ENCODE measurements at regions not wholly inside any gene's neighbourhood (a gene's known extent, or its start where the extent isn't known, plus 50 kb on each side); places are given as distances from the start of the nearest gene placed in this dataset.
A peak's percentile ranks its signal among the peaks of the same experiment; 100 is the strongest.

GRCh38 chr4:100970414-100970813 lies 376.9 kb downstream of the PPP3CA start:
- WGBS (ENCODE audit: insufficient coverage, low lambda C conversion rate) = no CpG with 5 or more reads among the region's 3 CpGs
- no peaks in the 10 kb centered on the region for H3K27me3 ChIP-seq (ENCODE audit: control insufficient read depth, insufficient read depth, low read length)

DNA sequence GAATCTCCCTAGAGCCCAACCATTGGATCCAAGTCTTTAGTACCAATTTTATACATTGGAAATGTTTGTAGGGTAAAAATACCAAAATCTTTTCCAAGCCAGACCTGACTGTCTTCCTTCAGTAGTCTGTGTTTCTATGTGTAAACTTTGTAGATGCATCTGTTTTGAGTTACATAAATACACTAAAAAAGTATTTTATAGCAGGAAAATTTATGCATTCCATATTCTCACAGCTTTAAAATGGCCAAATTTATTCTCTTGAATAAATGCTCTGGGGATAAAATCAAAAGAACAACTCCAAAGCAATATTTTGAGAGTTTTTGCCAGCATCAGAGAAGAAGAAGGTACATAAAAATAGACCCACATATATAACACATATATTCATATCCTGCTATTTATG lies 377.4 kb downstream of the PPP3CA start:
- H3K27ac ChIP-seq (ENCODE audit: low read length) = no peak overlapping the region
- no peaks in the 10 kb centered on the region for H3K4me1 ChIP-seq (ENCODE audit: control insufficient read depth, insufficient read depth, low read length)
- H3K27me3 ChIP-seq (ENCODE audit: control insufficient read depth, insufficient read depth, low read length) = no peaks in the 10 kb centered on the region
- no peak overlapping the region for H3K4me3 ChIP-seq (ENCODE audit: low read length)
- H3K36me3 ChIP-seq (ENCODE audit: control insufficient read depth, insufficient read depth, low read length) = no peaks in the 10 kb centered on the region
- no peaks in the 10 kb centered on the region for H3K9me3 ChIP-seq (ENCODE audit: control insufficient read depth, low read depth, low read length)
- DNase-seq = no peak

More at GRCh38 chr4:100970414-100970813, 376.9 kb downstream of the PPP3CA start:
- no peak overlapping the region for H3K4me3 ChIP-seq (ENCODE audit: low read length)
- no peak overlapping the region for H3K27ac ChIP-seq (ENCODE audit: low read length)
- DNase-seq = no peak
- H3K9me3 ChIP-seq (ENCODE audit: control insufficient read depth, low read depth, low read length) = no peaks in the 10 kb centered on the region
- H3K36me3 ChIP-seq (ENCODE audit: control insufficient read depth, insufficient read depth, low read length) = no peaks in the 10 kb centered on the region
- H3K4me1 ChIP-seq (ENCODE audit: control insufficient read depth, insufficient read depth, low read length) = no peaks in the 10 kb centered on the region

DNA sequence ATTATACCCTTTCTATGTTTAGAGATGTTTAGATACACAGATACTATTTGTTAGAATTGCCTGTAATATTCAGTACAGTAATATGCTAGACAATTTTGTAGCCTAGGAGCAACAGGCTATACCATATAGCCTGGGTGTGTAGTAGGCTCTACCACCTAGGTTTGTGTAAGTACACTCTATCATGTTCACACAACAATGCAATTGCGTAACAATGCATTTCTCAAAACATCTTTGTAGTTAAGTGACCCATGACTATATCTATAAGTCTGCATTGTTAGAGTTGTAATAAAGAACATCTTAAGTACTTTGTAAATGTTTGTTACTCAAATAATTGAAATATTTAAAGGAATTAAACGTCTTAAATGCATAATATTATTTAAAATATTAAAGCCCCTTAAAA lies 379.3 kb downstream of the PPP3CA start:
- Histone ChIP-seq H3K4me3 (ENCODE audit: low read length) (no peak overlapping the region), H3K36me3 (ENCODE audit: control insufficient read depth, insufficient read depth, low read length) (no peaks in the 10 kb centered on the region), H3K4me1 (ENCODE audit: control insufficient read depth, insufficient read depth, low read length) (no peaks in the 10 kb centered on the region), H3K27ac (ENCODE audit: low read length) (no peak overlapping the region), H3K27me3 (ENCODE audit: control insufficient read depth, insufficient read depth, low read length) (no peaks in the 10 kb centered on the region), H3K9me3 (ENCODE audit: control insufficient read depth, low read depth, low read length) (no peaks in the 10 kb centered on the region)
- DNase-seq = no peak
- WGBS (ENCODE audit: insufficient coverage, low lambda C conversion rate) = 63% methylated on average over 1 of the region's 2 CpGs

DNA sequence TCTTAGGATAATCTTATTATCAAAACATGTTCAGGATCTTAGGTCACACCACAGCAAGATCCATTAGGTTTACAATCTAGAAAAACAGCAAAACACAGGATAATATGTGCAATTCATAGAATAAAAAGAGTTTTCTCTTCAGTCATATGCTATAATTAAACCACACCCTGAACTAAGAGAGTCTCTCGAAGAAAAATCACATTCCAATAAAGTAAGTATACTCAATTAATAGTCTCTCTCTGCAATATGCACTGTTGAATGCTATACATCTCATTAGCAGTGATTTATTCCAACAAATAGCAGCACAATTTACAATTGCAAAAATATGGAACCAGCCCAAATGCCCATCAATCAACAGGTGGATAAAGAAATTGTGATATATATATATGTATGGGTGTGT lies 383.7 kb downstream of the PPP3CA start:
- no peaks in the 10 kb centered on the region for H3K4me1 ChIP-seq (ENCODE audit: control insufficient read depth, insufficient read depth, low read length)
- no peaks in the 10 kb centered on the region for H3K9me3 ChIP-seq (ENCODE audit: control insufficient read depth, low read depth, low read length)
- WGBS (ENCODE audit: insufficient coverage, low lambda C conversion rate) = 100% methylated on average over 1 of the region's 1 CpG
- no peak overlapping the region for H3K27ac ChIP-seq (ENCODE audit: low read length)
- H3K4me3 ChIP-seq (ENCODE audit: low read length) = no peak overlapping the region
- DNase-seq = no peak
- no peaks in the 10 kb centered on the region for H3K36me3 ChIP-seq (ENCODE audit: control insufficient read depth, insufficient read depth, low read length)
- no peaks in the 10 kb centered on the region for H3K27me3 ChIP-seq (ENCODE audit: control insufficient read depth, insufficient read depth, low read length)

GRCh38 chr4:100962698-100963097 lies 384.6 kb downstream of the PPP3CA start:
- Histone ChIP-seq H3K4me3 (ENCODE audit: low read length) (no peak overlapping the region), H3K27ac (ENCODE audit: low read length) (no peak overlapping the region), H3K4me1 (ENCODE audit: control insufficient read depth, insufficient read depth, low read length) (no peaks in the 10 kb centered on the region), H3K27me3 (ENCODE audit: control insufficient read depth, insufficient read depth, low read length) (no peaks in the 10 kb centered on the region), H3K9me3 (ENCODE audit: control insufficient read depth, low read depth, low read length) (no peaks in the 10 kb centered on the region), H3K36me3 (ENCODE audit: control insufficient read depth, insufficient read depth, low read length) (no peaks in the 10 kb centered on the region)
- no peak for DNase-seq

GRCh38 chr4:100960232-100960631 lies 387.1 kb downstream of the PPP3CA start:
- Histone ChIP-seq H3K36me3 (ENCODE audit: control insufficient read depth, insufficient read depth, low read length) (no peaks in the 10 kb centered on the region), H3K27me3 (ENCODE audit: control insufficient read depth, insufficient read depth, low read length) (no peaks in the 10 kb centered on the region), H3K9me3 (ENCODE audit: control insufficient read depth, low read depth, low read length) (no peaks in the 10 kb centered on the region), H3K4me1 (ENCODE audit: control insufficient read depth, insufficient read depth, low read length) (no peaks in the 10 kb centered on the region), H3K27ac (ENCODE audit: low read length) (no peak overlapping the region), H3K4me3 (ENCODE audit: low read length) (no peak overlapping the region)
- WGBS (ENCODE audit: insufficient coverage, low lambda C conversion rate) = 86% methylated on average over 3 of the region's 3 CpGs
- no peak for DNase-seq

- no peak for DNase-seq
- no peaks in the 10 kb centered on the region for H3K27me3 ChIP-seq (ENCODE audit: control insufficient read depth, insufficient read depth, low read length)
- 75% methylated on average over 1 of the region's 2 CpGs for WGBS (ENCODE audit: insufficient coverage, low lambda C conversion rate)
- no peaks in the 10 kb centered on the region for H3K36me3 ChIP-seq (ENCODE audit: control insufficient read depth, insufficient read depth, low read length)
- no peak overlapping the region for H3K27ac ChIP-seq (ENCODE audit: low read length)
- peaks cover 2% of the 10 kb centered on the region for H3K4me1 ChIP-seq (ENCODE audit: control insufficient read depth, insufficient read depth, low read length)
- no peaks in the 10 kb centered on the region for H3K9me3 ChIP-seq (ENCODE audit: control insufficient read depth, low read depth, low read length)
- no peak overlapping the region for H3K4me3 ChIP-seq (ENCODE audit: low read length)
Observed at GRCh38 chr4:100954046-100954445, 393.3 kb downstream of the PPP3CA start.

- no peaks in the 10 kb centered on the region for H3K36me3 ChIP-seq (ENCODE audit: control insufficient read depth, insufficient read depth, low read length)
- DNase-seq = no peak
- H3K4me3 ChIP-seq (ENCODE audit: low read length) = no peak overlapping the region
- H3K9me3 ChIP-seq (ENCODE audit: control insufficient read depth, low read depth, low read length) = no peaks in the 10 kb centered on the region
- H3K4me1 ChIP-seq (ENCODE audit: control insufficient read depth, insufficient read depth, low read length) = peaks cover 2% of the 10 kb centered on the region
- no peak overlapping the region for H3K27ac ChIP-seq (ENCODE audit: low read length)
- no peaks in the 10 kb centered on the region for H3K27me3 ChIP-seq (ENCODE audit: control insufficient read depth, insufficient read depth, low read length)
Observed at GRCh38 chr4:100953616-100954015, 393.7 kb downstream of the PPP3CA start.

DNA sequence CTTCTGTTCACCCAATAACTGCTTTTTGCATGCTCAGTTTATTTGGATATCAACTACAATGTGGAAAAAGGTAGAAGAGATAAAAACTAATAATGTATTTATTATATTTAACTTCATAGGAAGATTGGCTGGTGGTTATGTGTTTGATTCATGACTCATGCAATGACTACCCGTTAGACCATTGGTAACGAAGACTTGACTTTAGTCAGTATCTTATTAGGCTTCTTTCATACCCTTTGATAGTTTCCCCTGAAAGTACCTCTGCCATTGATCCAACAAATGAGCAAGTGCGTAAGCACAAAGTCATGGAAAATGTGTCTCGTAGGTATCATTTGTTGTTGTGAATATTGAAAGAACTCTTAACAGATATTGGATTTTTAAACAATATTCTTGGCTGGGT lies 394.7 kb downstream of the PPP3CA start:
- Histone ChIP-seq H3K27ac (ENCODE audit: low read length) (no peak overlapping the region), H3K4me3 (ENCODE audit: low read length) (no peak overlapping the region), H3K27me3 (ENCODE audit: control insufficient read depth, insufficient read depth, low read length) (no peaks in the 10 kb centered on the region), H3K4me1 (ENCODE audit: control insufficient read depth, insufficient read depth, low read length) (peaks cover 2% of the 10 kb centered on the region), H3K9me3 (ENCODE audit: control insufficient read depth, low read depth, low read length) (no peaks in the 10 kb centered on the region), H3K36me3 (ENCODE audit: control insufficient read depth, insufficient read depth, low read length) (no peaks in the 10 kb centered on the region)
- 80% methylated on average over 1 of the region's 4 CpGs for WGBS (ENCODE audit: insufficient coverage, low lambda C conversion rate)
- DNase-seq = no peak

DNA sequence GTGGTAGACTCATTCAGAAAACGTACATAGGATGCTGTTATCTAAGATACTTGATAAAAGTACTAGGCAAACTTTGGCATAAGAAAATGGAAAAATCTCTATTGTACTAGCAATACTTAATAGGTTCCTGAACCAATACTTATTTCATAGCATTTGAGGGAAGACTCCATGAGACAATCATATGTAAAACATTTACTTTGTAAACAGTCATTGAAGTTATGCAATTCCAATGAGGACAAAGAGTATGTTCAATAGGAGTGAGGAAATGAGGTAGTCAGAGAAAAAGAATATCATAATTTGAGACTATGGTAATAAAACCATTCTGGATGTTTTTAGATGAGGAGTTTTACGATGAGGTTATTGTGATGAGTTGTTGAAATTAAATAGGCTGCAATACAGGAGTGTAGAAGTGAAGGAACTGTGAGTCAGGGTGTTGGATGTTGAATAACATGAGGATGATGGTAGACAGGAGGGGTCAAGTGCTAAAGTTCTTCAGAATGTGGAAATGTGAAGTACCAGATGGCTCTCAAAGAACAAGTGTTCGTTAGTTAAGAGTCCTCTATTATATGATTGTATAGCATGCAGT lies 397.9 kb downstream of the PPP3CA start:
- Histone ChIP-seq H3K4me3 (ENCODE audit: low read length) (no peak overlapping the region), H3K4me1 (ENCODE audit: control insufficient read depth, insufficient read depth, low read length) (peaks cover 2% of the 10 kb centered on the region), H3K36me3 (ENCODE audit: control insufficient read depth, insufficient read depth, low read length) (no peaks in the 10 kb centered on the region), H3K27ac (ENCODE audit: low read length) (no peak overlapping the region), H3K27me3 (ENCODE audit: control insufficient read depth, insufficient read depth, low read length) (no peaks in the 10 kb centered on the region), H3K9me3 (ENCODE audit: control insufficient read depth, low read depth, low read length) (no peaks in the 10 kb centered on the region)
- peak; percentile 15 to 67 for DNase-seq
- 43% methylated on average over 1 of the region's 3 CpGs for WGBS (ENCODE audit: insufficient coverage, low lambda C conversion rate)

DNA sequence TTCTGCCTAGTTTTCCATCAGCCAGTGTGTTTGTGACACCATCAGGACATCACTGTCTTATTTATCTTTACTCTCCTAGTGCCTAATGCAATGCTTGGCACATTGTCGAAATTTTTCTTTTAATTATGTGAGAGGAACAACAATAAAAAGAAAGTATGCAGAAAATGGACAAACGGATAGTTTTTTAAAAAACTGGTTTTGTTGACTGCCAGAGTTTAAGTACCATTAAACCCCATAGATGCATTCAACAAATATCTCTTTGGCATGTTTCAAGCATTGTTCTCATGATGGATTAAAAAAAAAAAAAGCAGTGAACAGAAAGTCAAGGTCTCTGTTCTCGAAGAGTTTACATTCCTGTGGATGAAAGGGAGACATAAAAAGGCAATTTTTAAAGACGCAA lies 398.4 kb downstream of the PPP3CA start:
- Histone ChIP-seq H3K4me3 (ENCODE audit: low read length) (no peak overlapping the region), H3K27me3 (ENCODE audit: control insufficient read depth, insufficient read depth, low read length) (no peaks in the 10 kb centered on the region), H3K27ac (ENCODE audit: low read length) (no peak overlapping the region), H3K4me1 (ENCODE audit: control insufficient read depth, insufficient read depth, low read length) (peaks cover 2% of the 10 kb centered on the region), H3K36me3 (ENCODE audit: control insufficient read depth, insufficient read depth, low read length) (no peaks in the 10 kb centered on the region), H3K9me3 (ENCODE audit: control insufficient read depth, low read depth, low read length) (no peaks in the 10 kb centered on the region)
- DNase-seq = no peak
- WGBS (ENCODE audit: insufficient coverage, low lambda C conversion rate) = 46% methylated on average over 3 of the region's 4 CpGs

Data from large intestine (tissue), 3 donors.